HK-2 (cell line): ENCODE measurements at regions not wholly inside any gene's neighbourhood (a gene's known extent, or its start where the extent isn't known, plus 50 kb on each side); places are given as distances from the start of the nearest gene placed in this dataset.

Experiments
- DNase-seq: peaks from one replicate; pipeline ENCODE4 v3.0.0-alpha.2; 2018; ENCODE audit not compliant: unreplicated experiment

DNA sequence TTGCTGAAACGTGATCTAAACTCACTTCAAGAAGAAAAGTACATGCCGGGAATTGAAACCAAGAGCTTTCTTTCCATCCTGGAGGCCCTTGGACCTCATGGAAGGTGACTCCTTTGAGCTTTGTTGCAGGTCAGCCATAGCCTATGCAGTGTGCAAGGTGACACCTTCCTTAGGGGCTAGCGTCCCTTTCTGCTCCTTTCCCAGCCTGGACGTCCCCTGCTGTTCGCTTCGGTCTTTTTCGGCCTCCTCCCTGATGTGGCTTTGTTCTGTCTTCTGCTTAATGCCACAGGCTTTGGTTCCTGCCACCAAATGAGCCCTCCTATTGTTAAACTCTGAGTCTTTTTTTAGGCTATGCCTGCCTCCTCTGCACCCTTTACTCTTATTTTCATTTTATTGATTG is 308.8 kb downstream of the BRINP2 start:
- DNase-seq: no peak

DNA sequence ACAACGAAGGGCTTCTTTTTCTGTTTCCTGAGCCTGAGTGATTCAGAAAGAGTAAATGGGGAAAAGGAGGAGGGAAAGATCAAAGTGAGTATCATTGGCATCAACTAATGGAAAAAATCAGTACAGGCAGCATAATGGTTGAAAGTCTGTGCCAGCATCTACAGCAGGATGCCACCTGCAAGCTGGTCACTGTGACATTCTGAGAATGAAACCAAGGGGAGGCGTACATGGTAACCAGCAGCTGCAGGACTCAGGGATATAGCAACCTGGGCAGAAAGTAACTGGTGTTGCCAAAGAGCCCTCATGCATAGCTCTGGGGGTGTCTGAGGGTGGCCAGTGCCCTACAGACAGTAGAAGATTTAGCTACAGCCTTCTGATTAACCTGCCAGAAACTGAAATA is 305.9 kb downstream of the BRINP2 start:
- no peak for DNase-seq

GRCh38 chr1:177472567-177472966 is 301.8 kb downstream of the BRINP2 start:
- DNase-seq: no peak

DNA sequence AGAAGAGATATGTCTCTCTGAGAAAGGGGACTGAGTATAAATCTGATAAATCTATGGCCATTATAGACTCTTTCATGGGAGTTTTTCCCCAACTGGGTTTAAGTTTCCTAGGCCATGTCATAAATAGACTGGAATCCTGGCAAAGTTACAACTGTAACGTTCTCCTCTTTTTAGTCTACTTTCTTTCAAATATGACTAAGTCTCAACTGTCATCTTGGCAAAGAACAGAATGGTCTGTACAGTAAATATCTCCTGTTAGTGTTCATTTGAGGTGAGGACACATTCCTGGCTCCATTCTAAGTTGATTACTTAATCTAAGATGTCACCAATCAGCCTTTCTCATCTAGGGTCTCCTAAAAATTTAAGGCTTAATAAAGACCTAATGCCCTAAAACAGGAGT is 300.5 kb downstream of the BRINP2 start:
- DNase-seq: no peak

DNA sequence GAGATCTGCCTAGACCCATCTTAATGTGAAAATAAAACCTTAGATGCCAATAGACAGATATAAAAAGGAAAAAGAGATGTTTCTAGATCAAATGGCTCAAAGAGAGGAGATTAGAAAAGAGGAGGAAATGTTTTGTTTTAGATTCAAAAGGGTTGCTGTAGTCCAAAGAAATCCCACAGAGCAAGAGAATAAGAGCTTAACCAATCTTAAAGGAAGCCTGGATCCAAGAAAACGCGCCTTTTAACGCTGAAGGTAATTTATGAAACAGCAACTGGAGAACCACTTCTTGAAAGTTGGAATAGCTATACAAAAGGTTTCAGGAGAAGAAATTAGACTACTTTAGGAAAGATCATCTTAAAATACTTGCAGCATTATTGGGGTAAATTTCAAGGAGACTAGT is 298.8 kb downstream of the BRINP2 start:
- DNase-seq: no peak

- no peak for DNase-seq
Measured at GRCh38 chr1:177466286-177466685, 295.5 kb downstream of the BRINP2 start.

GRCh38 chr1:177464686-177465085 is 293.9 kb downstream of the BRINP2 start:
- DNase-seq: no peak

- DNase-seq: no peak
Measured at GRCh38 chr1:177451191-177451590, 280.4 kb downstream of the BRINP2 start.

- no peak for DNase-seq
Measured at GRCh38 chr1:177448652-177449357, 278.0 kb downstream of the BRINP2 start.

DNA sequence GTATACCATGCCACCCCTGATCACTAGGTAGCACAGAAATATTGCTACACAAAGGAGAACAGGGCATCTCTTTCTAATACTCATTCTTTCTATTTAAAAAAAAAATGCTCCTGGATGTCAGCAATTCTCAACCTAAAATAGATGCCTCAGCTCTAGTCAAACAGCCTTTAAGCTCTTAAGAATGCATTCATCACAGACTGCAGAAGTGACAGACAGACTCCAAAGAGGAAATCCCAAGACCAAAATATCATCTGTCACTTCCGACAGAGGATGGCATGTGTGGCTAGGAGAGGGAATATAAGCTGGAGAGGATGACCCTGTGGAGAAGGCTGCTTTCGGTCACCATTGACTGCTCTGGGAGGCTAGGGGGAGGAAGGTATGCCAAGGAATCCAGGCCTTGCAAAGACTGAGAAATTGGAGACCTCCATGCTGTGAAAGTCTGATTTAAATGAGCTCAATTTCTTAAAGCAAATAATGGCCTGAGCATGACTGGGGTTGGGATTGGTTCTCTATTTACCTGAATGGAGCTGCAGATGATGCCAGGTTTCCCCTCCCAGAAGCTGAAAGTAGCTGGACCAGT is 277.4 kb downstream of the BRINP2 start:
- no peak for DNase-seq

DNA sequence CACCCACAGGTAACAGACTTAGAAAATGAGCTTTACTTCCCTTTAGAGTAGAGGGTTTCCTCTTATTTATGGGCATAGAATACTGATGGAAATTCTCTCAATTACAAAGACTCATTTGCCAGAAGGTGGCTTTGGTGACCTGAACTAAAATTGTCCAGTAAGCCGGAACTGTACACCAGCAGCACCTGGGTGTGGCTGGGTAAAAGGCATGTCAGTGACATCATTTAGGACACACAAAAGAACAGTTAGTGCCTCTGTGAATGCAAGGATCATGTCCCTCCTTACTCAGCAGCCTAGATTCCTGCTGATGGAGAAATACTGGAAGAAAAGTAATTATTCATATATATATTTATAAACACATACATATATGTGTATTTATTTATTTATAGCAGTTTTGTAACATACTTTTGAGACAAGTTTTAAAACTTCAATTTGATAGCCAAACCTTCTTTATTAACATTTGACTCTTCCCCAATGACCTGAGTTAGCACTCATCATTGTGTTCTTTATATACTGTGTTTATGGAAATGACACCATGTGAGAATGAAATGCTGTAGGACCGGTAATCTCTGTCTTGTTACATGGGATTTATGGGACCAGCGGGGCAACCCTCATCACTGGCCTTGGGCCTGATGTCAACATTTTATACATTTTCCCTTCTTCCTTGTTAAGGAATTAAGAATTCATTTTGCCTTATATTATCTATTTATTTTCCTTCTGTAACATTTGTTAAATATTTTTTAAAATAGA is 274.4 kb downstream of the BRINP2 start:
- DNase-seq: no peak

- no peak for DNase-seq
Measured at GRCh38 chr1:177443003-177443402, 272.2 kb downstream of the BRINP2 start.

- DNase-seq: no peak
Measured at GRCh38 chr1:177442584-177442983, 271.8 kb downstream of the BRINP2 start.

DNA sequence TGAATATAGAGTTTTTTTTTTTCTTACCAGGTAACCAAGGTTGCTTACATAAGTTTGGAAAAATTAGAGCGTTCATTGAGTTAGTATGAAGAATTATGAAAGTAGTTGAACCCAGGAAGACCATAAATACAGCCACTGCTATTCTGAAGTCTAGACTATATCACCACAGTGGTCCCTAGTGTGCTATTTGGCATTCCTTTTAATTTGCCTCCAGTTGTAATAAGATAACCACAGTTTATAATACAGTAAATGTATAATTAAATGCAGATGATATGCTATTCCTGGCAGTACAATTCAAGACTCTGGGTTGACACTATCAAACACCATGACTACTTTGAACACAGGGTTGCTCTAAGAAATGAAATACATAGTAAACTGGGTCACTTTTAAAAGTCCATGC is 270.5 kb downstream of the BRINP2 start:
- DNase-seq: no peak

DNA sequence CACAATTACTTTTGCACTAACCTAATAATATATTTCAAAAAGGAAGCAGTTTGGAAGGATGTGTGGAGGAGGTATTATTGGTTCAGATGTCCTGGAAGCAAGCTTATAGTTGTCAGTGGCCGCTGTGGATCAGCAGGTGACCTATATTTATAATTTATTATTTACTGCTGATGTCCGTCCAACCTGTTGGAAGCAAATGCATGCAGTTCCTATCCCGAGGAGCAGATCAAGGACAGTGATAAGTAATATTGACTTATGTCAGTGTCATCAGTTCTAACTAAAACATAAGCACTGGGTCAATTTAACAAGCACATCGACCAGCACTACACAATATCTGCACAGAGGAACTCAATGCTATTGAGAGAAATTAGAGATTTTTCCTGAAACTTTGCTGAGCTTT is 270.1 kb downstream of the BRINP2 start:
- no peak for DNase-seq

- no peak for DNase-seq
Measured at GRCh38 chr1:177439301-177439700, 268.5 kb downstream of the BRINP2 start.

DNA sequence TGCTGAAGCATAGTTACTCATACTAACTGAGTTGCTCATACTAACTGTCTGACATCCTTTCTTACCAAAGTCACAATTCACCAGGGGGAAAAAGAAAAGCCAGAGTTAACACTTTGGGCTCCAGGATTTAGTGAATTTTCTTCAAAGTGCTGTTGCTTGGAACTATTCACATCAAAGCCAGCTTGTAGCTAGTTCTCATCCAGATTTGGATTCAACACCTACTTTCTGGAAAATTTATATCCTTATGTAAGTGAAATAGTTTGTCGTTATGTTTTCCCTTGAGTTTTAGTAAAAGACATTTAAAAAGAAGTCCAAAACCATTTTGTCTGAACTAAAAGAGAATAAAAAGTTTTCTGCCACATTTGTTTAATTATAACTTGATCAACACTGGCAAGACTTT is 264.6 kb downstream of the BRINP2 start:
- DNase-seq: no peak

DNA sequence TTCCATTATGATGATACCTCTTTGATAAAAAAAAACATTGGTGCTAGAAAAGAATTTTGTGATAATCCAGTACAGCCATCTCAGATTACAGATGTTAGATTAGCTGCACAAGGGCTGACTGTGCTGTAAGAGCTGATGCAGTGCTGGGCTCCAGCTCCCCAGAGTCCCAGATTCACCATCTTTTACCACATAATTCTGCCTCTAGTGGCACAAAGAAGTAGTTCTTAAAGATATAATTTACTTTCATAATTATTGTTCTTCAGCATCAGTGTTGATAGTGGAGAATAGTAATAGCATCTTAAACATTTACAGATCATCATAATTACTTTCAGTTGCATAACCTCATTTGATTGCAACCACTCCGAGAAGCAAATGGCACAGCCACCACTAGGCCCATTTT is 262.1 kb downstream of the BRINP2 start:
- no peak for DNase-seq

GRCh38 chr1:177431123-177431522 is 260.4 kb downstream of the BRINP2 start:
- no peak for DNase-seq

GRCh38 chr1:177429234-177429633 is 258.5 kb downstream of the BRINP2 start:
- no peak for DNase-seq

GRCh38 chr1:177427811-177428210 is 257.1 kb downstream of the BRINP2 start:
- DNase-seq: no peak

GRCh38 chr1:177426497-177426896 is 255.7 kb downstream of the BRINP2 start:
- no peak for DNase-seq

- DNase-seq: no peak
Measured at GRCh38 chr1:177425199-177425598, 254.4 kb downstream of the BRINP2 start.
